ENCODE measurements at regions not wholly inside any gene's neighbourhood (a gene's known extent, or its start where the extent isn't known, plus 50 kb on each side); places are given as distances from the start of the nearest gene placed in this dataset.

- no peak for TF ChIP-seq CTCF (IDR thresholded peaks at IDR 0.05)
- TF ChIP-seq ZFX (IDR thresholded peaks at IDR 0.05; ENCODE audit: borderline replicate concordance): no peak
Measured at GRCh38 chr5:56396634-56397033, 163.5 kb upstream of the ANKRD55 start.
